AML-193 (cell line): ENCODE measurements at regions not wholly inside any gene's neighbourhood (a gene's known extent, or its start where the extent isn't known, plus 50 kb on each side); places are given as distances from the start of the nearest gene placed in this dataset.
"Not testable (repeated sequence)": the region's sequence is repeated elsewhere in the genome, so short reads cannot be mapped to it uniquely, and the experiment has no call there.

ENCODE experiments used
- DNase-seq, 2 experiments: peaks; one replicate each; lab custom pipeline; 2025; lab: John Stamatoyannopoulos, UW

- DNase-seq = no peak
These were observed 433.5 kb downstream of the DAD1 start for GRCh38 chr14:22155571-22155970.

GRCh38 chr14:22152903-22153302 is 436.1 kb downstream of the DAD1 start:
- DNase-seq = no peak

GRCh38 chr14:22152161-22152870 is 436.7 kb downstream of the DAD1 start:
- no peak for DNase-seq

- DNase-seq = no peak
These were observed 437.9 kb downstream of the DAD1 start for GRCh38 chr14:22151121-22151520.

- DNase-seq = no peak
These were observed 440.0 kb downstream of the DAD1 start for GRCh38 chr14:22149058-22149457.

GRCh38 chr14:22147716-22148115 is 441.3 kb downstream of the DAD1 start:
- DNase-seq = no peak

GRCh38 chr14:22143363-22143762 is 445.7 kb downstream of the DAD1 start:
- DNase-seq = no peak

- DNase-seq = no peak
These were observed 448.4 kb downstream of the DAD1 start for GRCh38 chr14:22140633-22141032.

GRCh38 chr14:22131749-22132476 is 457.1 kb downstream of the DAD1 start:
- DNase-seq = peak in 1 of 2 experiments; percentile 2

GRCh38 chr14:22124073-22124613 is 450.5 kb upstream of the OR4E1 start:
- DNase-seq = no peak

GRCh38 chr14:22122829-22123560 is 449.4 kb upstream of the OR4E1 start:
- DNase-seq = no peak

- no peak for DNase-seq
These were observed 448.7 kb upstream of the OR4E1 start for GRCh38 chr14:22122227-22122818.

GRCh38 chr14:22118899-22119477 is 445.4 kb upstream of the OR4E1 start:
- DNase-seq = no peak

- no peak for DNase-seq
These were observed 439.8 kb upstream of the OR4E1 start for GRCh38 chr14:22113401-22113800.

- DNase-seq = peak; percentile 3 to 13
These were observed 438.4 kb upstream of the OR4E1 start for GRCh38 chr14:22112004-22112403.

GRCh38 chr14:22107753-22108152 is 434.1 kb upstream of the OR4E1 start:
- no peak for DNase-seq

GRCh38 chr14:22106700-22107697 is 433.4 kb upstream of the OR4E1 start:
- DNase-seq = no peak

GRCh38 chr14:22105624-22106006 is 432.0 kb upstream of the OR4E1 start:
- no peak for DNase-seq

- DNase-seq = no peak
These were observed 431.5 kb upstream of the OR4E1 start for GRCh38 chr14:22105006-22105623.

- not testable (repeated sequence) for DNase-seq
These were observed 427.1 kb upstream of the OR4E1 start for GRCh38 chr14:22100764-22101120.
